ENCODE measurements at regions not wholly inside any gene's neighbourhood (a gene's known extent, or its start where the extent isn't known, plus 50 kb on each side); places are given as distances from the start of the nearest gene placed in this dataset.

- DNase-seq (ENCODE audit: low read depth) = no peak
- TF ChIP-seq CTCF (conservative IDR thresholded peaks at IDR 0.05; ENCODE audit: low read depth, low read length) = no peak
- no peak overlapping the region for H3K4me3 ChIP-seq (ENCODE audit: low read depth, low read length)
Measured at GRCh38 chr1:184910005-184910404, 64.3 kb downstream of the NIBAN1 start.

GRCh38 chr1:184909019-184909418 lies 65.3 kb downstream of the NIBAN1 start:
- TF ChIP-seq CTCF (conservative IDR thresholded peaks at IDR 0.05; ENCODE audit: low read depth, low read length) = no peak
- no peak for DNase-seq (ENCODE audit: low read depth)
- H3K4me3 ChIP-seq (ENCODE audit: low read depth, low read length) = no peak overlapping the region

GRCh38 chr1:184908506-184908905 lies 65.8 kb downstream of the NIBAN1 start:
- no peak overlapping the region for H3K4me3 ChIP-seq (ENCODE audit: low read depth, low read length)
- DNase-seq (ENCODE audit: low read depth) = no peak
- no peak for TF ChIP-seq CTCF (conservative IDR thresholded peaks at IDR 0.05; ENCODE audit: low read depth, low read length)

GRCh38 chr1:184907500-184907899 lies 66.8 kb downstream of the NIBAN1 start:
- DNase-seq (ENCODE audit: low read depth) = no peak
- TF ChIP-seq CTCF (conservative IDR thresholded peaks at IDR 0.05; ENCODE audit: low read depth, low read length) = no peak
- H3K4me3 ChIP-seq (ENCODE audit: low read depth, low read length) = no peak overlapping the region

- H3K4me3 ChIP-seq (ENCODE audit: low read depth, low read length) = no peak overlapping the region
- no peak for DNase-seq (ENCODE audit: low read depth)
- TF ChIP-seq CTCF (conservative IDR thresholded peaks at IDR 0.05; ENCODE audit: low read depth, low read length) = no peak
Measured at GRCh38 chr1:184906761-184907160, 67.5 kb downstream of the NIBAN1 start.

GRCh38 chr1:184905601-184906322 lies 68.5 kb downstream of the NIBAN1 start:
- TF ChIP-seq CTCF (conservative IDR thresholded peaks at IDR 0.05; ENCODE audit: low read depth, low read length) = no peak
- DNase-seq (ENCODE audit: low read depth) = no peak

GRCh38 chr1:184903111-184903692 lies 71.1 kb downstream of the NIBAN1 start:
- DNase-seq (ENCODE audit: low read depth) = no peak
- H3K4me3 ChIP-seq (ENCODE audit: low read depth, low read length) = no peak overlapping the region
- no peak for TF ChIP-seq CTCF (conservative IDR thresholded peaks at IDR 0.05; ENCODE audit: low read depth, low read length)

More at GRCh38 chr1:184905601-184906322, 68.5 kb downstream of the NIBAN1 start:
- no peak overlapping the region for H3K4me3 ChIP-seq (ENCODE audit: low read depth, low read length)
